ENCODE measurements at regions not wholly inside any gene's neighbourhood (a gene's known extent, or its start where the extent isn't known, plus 50 kb on each side); places are given as distances from the start of the nearest gene placed in this dataset.

- no peak overlapping the region for H3K9ac ChIP-seq (ENCODE audit: low read length in 3 of 3)
- H3K4me1 ChIP-seq (ENCODE audit: control insufficient read depth in 2 of 3, insufficient read depth in 2 of 3, low read depth in 1 of 3, low read length in 3 of 3): no peaks in the 10 kb centered on the region
- H3K36me3 ChIP-seq (ENCODE audit: control insufficient read depth in 2 of 3, insufficient read depth in 3 of 3, low read length in 3 of 3): no peaks in the 10 kb centered on the region
- no peak for TF ChIP-seq CTCF (IDR thresholded peaks at IDR 0.05; ENCODE audit: borderline replicate concordance, extremely low read depth, insufficient read depth)
- H3K27me3 ChIP-seq (ENCODE audit: control insufficient read depth, insufficient read depth, low read length): no peaks in the 10 kb centered on the region
- no peaks in the 10 kb centered on the region for H3K9me3 ChIP-seq (ENCODE audit: control insufficient read depth in 2 of 3, insufficient read depth in 1 of 3, low read length in 3 of 3)
- DNase-seq: no peak
- FAIRE-seq: no peak
- intact Hi-C loops (cut with DNase I): no loop called here
- no peak overlapping the region for H3K4me3 ChIP-seq (ENCODE audit: low read length in 3 of 3)
- H3K27ac ChIP-seq (ENCODE audit: low read depth in 2 of 2, low read length in 2 of 2): no peak overlapping the region
Observed at GRCh38 chr4:60718874-60719273, 481.3 kb upstream of the ADGRL3 start.

GRCh38 chr4:60721685-60722084, 478.4 kb upstream of the ADGRL3 start:
- Histone ChIP-seq H3K27me3 (ENCODE audit: control insufficient read depth, insufficient read depth, low read length) (no peaks in the 10 kb centered on the region), H3K36me3 (ENCODE audit: control insufficient read depth in 2 of 3, insufficient read depth in 3 of 3, low read length in 3 of 3) (no peaks in the 10 kb centered on the region), H3K9me3 (ENCODE audit: control insufficient read depth in 2 of 3, insufficient read depth in 1 of 3, low read length in 3 of 3) (no peaks in the 10 kb centered on the region), H3K9ac (ENCODE audit: low read length in 3 of 3) (no peak overlapping the region), H3K4me3 (ENCODE audit: low read length in 3 of 3) (no peak overlapping the region), H3K4me1 (ENCODE audit: control insufficient read depth in 2 of 3, insufficient read depth in 2 of 3, low read depth in 1 of 3, low read length in 3 of 3) (no peaks in the 10 kb centered on the region), H3K27ac (ENCODE audit: low read depth in 2 of 2, low read length in 2 of 2) (no peak overlapping the region)
- intact Hi-C loops (cut with DNase I): no loop called here
- no peak for DNase-seq
- no peak for FAIRE-seq
- TF ChIP-seq CTCF (IDR thresholded peaks at IDR 0.05; ENCODE audit: borderline replicate concordance, extremely low read depth, insufficient read depth): no peak

GRCh38 chr4:60723796-60724195, 476.3 kb upstream of the ADGRL3 start:
- FAIRE-seq: no peak
- Histone ChIP-seq H3K36me3 (ENCODE audit: control insufficient read depth in 2 of 3, insufficient read depth in 3 of 3, low read length in 3 of 3) (no peaks in the 10 kb centered on the region), H3K4me3 (ENCODE audit: low read length in 3 of 3) (no peak overlapping the region), H3K9ac (ENCODE audit: low read length in 3 of 3) (no peak overlapping the region), H3K4me1 (ENCODE audit: control insufficient read depth in 2 of 3, insufficient read depth in 2 of 3, low read depth in 1 of 3, low read length in 3 of 3) (no peaks in the 10 kb centered on the region), H3K27ac (ENCODE audit: low read depth in 2 of 2, low read length in 2 of 2) (no peak overlapping the region), H3K9me3 (ENCODE audit: control insufficient read depth in 2 of 3, insufficient read depth in 1 of 3, low read length in 3 of 3) (no peaks in the 10 kb centered on the region), H3K27me3 (ENCODE audit: control insufficient read depth, insufficient read depth, low read length) (no peaks in the 10 kb centered on the region)
- intact Hi-C loops (cut with DNase I): no loop called here
- DNase-seq: no peak
- TF ChIP-seq CTCF (IDR thresholded peaks at IDR 0.05; ENCODE audit: borderline replicate concordance, extremely low read depth, insufficient read depth): no peak

GRCh38 chr4:60724623-60725022, 475.5 kb upstream of the ADGRL3 start:
- no peak overlapping the region for H3K27ac ChIP-seq (ENCODE audit: low read depth in 2 of 2, low read length in 2 of 2)
- no peak overlapping the region for H3K9ac ChIP-seq (ENCODE audit: low read length in 3 of 3)
- H3K9me3 ChIP-seq (ENCODE audit: control insufficient read depth in 2 of 3, insufficient read depth in 1 of 3, low read length in 3 of 3): no peaks in the 10 kb centered on the region
- H3K27me3 ChIP-seq (ENCODE audit: control insufficient read depth, insufficient read depth, low read length): no peaks in the 10 kb centered on the region
- no peak overlapping the region for H3K4me3 ChIP-seq (ENCODE audit: low read length in 3 of 3)
- DNase-seq: no peak
- no peaks in the 10 kb centered on the region for H3K4me1 ChIP-seq (ENCODE audit: control insufficient read depth in 2 of 3, insufficient read depth in 2 of 3, low read depth in 1 of 3, low read length in 3 of 3)
- H3K36me3 ChIP-seq (ENCODE audit: control insufficient read depth in 2 of 3, insufficient read depth in 3 of 3, low read length in 3 of 3): no peaks in the 10 kb centered on the region
- no peak for FAIRE-seq
- TF ChIP-seq CTCF (IDR thresholded peaks at IDR 0.05; ENCODE audit: borderline replicate concordance, extremely low read depth, insufficient read depth): no peak
- intact Hi-C loops (cut with DNase I): no loop called here
